ENCODE measurements at regions not wholly inside any gene's neighbourhood (a gene's known extent, or its start where the extent isn't known, plus 50 kb on each side); places are given as distances from the start of the nearest gene placed in this dataset.

DNA sequence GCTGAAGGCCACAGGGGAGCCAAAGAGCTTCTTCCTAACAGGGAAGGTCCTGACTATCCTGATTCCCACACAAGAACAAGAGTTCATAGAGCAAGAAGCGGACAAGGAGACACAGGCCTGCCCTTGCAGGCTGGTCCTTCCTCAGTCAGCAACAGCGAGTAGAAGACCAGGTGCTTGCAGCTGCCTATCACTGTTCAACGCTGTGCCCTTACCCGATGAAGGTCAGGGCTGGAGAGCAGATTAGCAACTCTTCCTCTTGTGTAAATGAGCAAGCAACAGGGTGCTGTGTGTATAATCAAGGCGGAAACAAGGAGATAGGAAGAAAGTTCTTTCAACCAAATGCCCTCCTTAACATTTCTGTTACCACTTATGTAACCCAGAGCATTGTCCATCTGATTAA is 115.3 kb upstream of the SPACA1 start:
- Mint-ChIP-seq H3K9me3 (ENCODE audit: low read depth) (no peaks in the 10 kb centered on the region), H3K4me3 (ENCODE audit: low read depth) (no peak overlapping the region)

DNA sequence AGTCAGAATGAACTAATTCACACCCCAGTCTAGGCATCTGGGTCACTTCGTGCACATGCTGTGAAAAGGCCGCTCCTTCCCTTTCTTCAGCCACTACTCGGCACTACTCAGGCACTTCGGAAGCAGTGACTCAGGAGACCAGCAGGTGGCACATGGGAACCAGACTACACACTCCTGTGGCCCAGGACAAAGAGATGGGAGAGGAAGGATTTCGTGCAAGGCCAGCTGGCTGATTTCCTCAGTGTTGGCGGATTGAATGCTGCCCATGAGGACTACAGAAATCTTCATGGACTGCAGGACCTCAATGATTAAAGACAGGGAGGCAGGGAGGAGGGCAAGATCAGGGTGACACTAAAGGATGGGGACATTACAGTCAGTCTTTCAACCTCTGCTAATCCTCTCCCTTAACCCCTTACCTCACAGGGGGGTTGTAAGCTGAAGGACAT is 117.8 kb upstream of the SPACA1 start:
- Mint-ChIP-seq H3K4me3 (ENCODE audit: low read depth) (no peak overlapping the region), H3K9me3 (ENCODE audit: low read depth) (no peaks in the 10 kb centered on the region), H3K36me3 (ENCODE audit: insufficient read depth) (no peaks in the 10 kb centered on the region), H3K27ac (no peak overlapping the region), H3K27me3 (no peaks in the 10 kb centered on the region), H3K4me1 (ENCODE audit: low read depth) (peaks cover 18% of the 10 kb centered on the region)
- TF ChIP-seq, protein P1, sequence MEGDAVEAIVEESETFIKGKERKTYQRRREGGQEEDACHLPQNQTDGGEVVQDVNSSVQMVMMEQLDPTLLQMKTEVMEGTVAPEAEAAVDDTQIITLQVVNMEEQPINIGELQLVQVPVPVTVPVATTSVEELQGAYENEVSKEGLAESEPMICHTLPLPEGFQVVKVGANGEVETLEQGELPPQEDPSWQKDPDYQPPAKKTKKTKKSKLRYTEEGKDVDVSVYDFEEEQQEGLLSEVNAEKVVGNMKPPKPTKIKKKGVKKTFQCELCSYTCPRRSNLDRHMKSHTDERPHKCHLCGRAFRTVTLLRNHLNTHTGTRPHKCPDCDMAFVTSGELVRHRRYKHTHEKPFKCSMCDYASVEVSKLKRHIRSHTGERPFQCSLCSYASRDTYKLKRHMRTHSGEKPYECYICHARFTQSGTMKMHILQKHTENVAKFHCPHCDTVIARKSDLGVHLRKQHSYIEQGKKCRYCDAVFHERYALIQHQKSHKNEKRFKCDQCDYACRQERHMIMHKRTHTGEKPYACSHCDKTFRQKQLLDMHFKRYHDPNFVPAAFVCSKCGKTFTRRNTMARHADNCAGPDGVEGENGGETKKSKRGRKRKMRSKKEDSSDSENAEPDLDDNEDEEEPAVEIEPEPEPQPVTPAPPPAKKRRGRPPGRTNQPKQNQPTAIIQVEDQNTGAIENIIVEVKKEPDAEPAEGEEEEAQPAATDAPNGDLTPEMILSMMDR (IDR thresholded peaks at IDR 0.05; ENCODE audit: unreplicated experiment) = peak; percentile 84
- DNase-seq (ENCODE audit: low spot score, unreplicated experiment) = peak; percentile 70

More for the DNA sequence above, 115.3 kb upstream of the SPACA1 start:
- TF ChIP-seq, protein P1 (IDR thresholded peaks at IDR 0.05; ENCODE audit: unreplicated experiment) = no peak
- H3K36me3 Mint-ChIP-seq (ENCODE audit: insufficient read depth) = no peaks in the 10 kb centered on the region
- H3K27ac Mint-ChIP-seq = no peak overlapping the region
- no peak for DNase-seq (ENCODE audit: low spot score, unreplicated experiment)
- H3K27me3 Mint-ChIP-seq = peaks cover 3% of the 10 kb centered on the region
- H3K4me1 Mint-ChIP-seq (ENCODE audit: low read depth) = peaks cover 17% of the 10 kb centered on the region

DNA sequence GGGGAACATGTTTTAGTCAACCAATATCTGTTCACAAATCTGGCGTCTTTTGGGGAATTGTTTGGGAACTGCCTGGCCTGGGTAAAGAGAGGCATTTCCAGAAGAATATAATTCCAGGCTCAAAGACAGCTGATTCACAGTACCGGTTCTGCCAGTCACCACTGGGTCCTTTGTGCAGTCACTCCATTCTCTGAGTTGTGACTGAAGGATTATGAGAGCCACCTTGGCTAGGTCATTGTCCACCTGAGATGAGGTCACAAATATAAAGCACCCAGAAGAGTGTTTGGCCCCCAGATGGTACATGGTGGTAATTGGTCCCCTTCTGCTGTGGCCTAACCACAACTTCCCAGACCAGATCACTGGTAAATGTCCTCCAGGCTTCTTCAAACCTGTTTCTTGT is 121.0 kb upstream of the SPACA1 start:
- Mint-ChIP-seq H3K4me3 (ENCODE audit: low read depth) (no peak overlapping the region), H3K27ac (no peak overlapping the region), H3K36me3 (ENCODE audit: insufficient read depth) (no peaks in the 10 kb centered on the region), H3K27me3 (no peaks in the 10 kb centered on the region), H3K9me3 (ENCODE audit: low read depth) (no peaks in the 10 kb centered on the region), H3K4me1 (ENCODE audit: low read depth) (peaks cover 24% of the 10 kb centered on the region)
- DNase-seq (ENCODE audit: low spot score, unreplicated experiment) = no peak
- TF ChIP-seq, protein P1 (IDR thresholded peaks at IDR 0.05; ENCODE audit: unreplicated experiment) = no peak

DNA sequence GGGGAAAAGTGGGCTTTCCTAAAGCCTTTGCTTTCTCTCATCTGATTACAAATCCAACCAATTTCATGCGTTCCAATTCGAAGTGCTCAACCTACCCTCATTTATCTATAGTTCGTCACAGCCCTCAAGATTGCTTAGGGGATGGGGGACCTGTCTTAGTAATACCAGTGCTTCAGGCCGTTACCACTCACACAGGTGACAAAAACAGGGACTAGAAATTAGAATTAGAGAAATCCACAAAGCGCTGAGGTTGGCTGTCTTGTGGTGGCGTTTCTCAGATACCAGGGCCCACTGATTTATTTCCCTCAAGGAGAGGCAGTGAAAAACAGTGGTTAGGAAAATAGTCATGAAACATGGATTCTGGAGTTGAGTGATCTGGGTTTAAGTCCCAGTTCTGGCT is 121.6 kb upstream of the SPACA1 start:
- H3K27ac Mint-ChIP-seq = no peak overlapping the region
- H3K4me3 Mint-ChIP-seq (ENCODE audit: low read depth) = no peak overlapping the region
- H3K27me3 Mint-ChIP-seq = no peaks in the 10 kb centered on the region
- H3K4me1 Mint-ChIP-seq (ENCODE audit: low read depth) = peaks cover 24% of the 10 kb centered on the region
- no peak for DNase-seq (ENCODE audit: low spot score, unreplicated experiment)
- no peaks in the 10 kb centered on the region for H3K9me3 Mint-ChIP-seq (ENCODE audit: low read depth)
- no peaks in the 10 kb centered on the region for H3K36me3 Mint-ChIP-seq (ENCODE audit: insufficient read depth)
- TF ChIP-seq, protein P1 (IDR thresholded peaks at IDR 0.05; ENCODE audit: unreplicated experiment) = no peak

DNA sequence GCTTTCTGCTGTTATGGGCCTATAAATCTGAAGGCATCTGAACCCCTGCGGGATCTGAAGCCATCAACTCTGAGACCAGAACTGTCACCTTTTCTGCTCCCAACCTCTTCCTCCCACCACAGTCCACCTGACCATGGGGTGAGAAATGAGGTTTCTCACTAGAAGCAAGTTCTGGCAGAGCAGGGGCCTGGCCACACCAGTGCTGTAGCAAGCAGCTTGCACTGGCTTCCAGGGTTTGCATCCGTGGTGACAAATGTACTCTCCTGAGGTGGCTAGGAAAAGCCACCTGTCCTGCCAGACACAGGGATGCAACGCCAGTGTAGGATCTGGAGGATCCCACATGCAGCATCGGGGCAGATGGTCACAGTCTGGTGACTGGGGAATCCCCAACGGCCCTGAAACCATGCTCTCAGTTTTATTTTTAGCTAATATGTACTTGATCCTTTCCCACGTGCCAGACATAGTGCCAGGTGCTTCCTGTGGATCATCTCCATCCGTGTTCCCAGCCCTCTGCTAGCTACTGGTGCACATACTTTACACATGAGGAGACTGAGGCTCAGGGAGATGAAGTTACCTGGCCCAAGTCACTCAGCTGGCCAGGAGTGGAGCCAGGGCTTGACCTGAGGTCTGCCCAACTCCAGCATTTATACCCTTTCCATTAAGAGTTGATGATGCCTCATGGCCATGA is 122.1 kb upstream of the SPACA1 start:
- Mint-ChIP-seq H3K4me1 (ENCODE audit: low read depth) (peaks cover 26% of the 10 kb centered on the region), H3K27me3 (no peaks in the 10 kb centered on the region), H3K9me3 (ENCODE audit: low read depth) (no peaks in the 10 kb centered on the region), H3K4me3 (ENCODE audit: low read depth) (no peak overlapping the region), H3K27ac (no peak overlapping the region), H3K36me3 (ENCODE audit: insufficient read depth) (no peaks in the 10 kb centered on the region)
- TF ChIP-seq, protein P1 (IDR thresholded peaks at IDR 0.05; ENCODE audit: unreplicated experiment) = no peak
- DNase-seq (ENCODE audit: low spot score, unreplicated experiment) = no peak
